Fibroblast of lung (primary cell): ENCODE measurements at regions not wholly inside any gene's neighbourhood (a gene's known extent, or its start where the extent isn't known, plus 50 kb on each side); places are given as distances from the start of the nearest gene placed in this dataset.

ENCODE experiments used
- EZH2 ChIP-seq: IDR thresholded peaks from 2 replicates; pipeline ENCODE4 v1.5.1; 2012; ENCODE audit warnings: low read length, control low read depth, mild to moderate bottlenecking; ENCODE audit errors: missing control alignments
- TF ChIP-seq, protein P1 (sequence below), 2 donors: IDR thresholded peaks in 1 of 2; conservative IDR thresholded peaks in 1 of 2; 1 replicate in 1 of 2; 2 replicates in 1 of 2; pipeline ENCODE4 v1.5.1; 2011 to 2012; ENCODE audit warnings: low read length in 2 of 2, control low read depth in 1 of 2, inconsistent platforms in 1 of 2, low read depth in 1 of 2, mild to moderate bottlenecking in 1 of 2

- TF ChIP-seq, protein P1, sequence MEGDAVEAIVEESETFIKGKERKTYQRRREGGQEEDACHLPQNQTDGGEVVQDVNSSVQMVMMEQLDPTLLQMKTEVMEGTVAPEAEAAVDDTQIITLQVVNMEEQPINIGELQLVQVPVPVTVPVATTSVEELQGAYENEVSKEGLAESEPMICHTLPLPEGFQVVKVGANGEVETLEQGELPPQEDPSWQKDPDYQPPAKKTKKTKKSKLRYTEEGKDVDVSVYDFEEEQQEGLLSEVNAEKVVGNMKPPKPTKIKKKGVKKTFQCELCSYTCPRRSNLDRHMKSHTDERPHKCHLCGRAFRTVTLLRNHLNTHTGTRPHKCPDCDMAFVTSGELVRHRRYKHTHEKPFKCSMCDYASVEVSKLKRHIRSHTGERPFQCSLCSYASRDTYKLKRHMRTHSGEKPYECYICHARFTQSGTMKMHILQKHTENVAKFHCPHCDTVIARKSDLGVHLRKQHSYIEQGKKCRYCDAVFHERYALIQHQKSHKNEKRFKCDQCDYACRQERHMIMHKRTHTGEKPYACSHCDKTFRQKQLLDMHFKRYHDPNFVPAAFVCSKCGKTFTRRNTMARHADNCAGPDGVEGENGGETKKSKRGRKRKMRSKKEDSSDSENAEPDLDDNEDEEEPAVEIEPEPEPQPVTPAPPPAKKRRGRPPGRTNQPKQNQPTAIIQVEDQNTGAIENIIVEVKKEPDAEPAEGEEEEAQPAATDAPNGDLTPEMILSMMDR (conservative IDR thresholded peaks at IDR 0.05 in 1 of 2, IDR thresholded peaks at IDR 0.05 in 1 of 2; ENCODE audit: low read depth in 1 of 2, low read length in 2 of 2): no peak
- no peak for TF ChIP-seq EZH2
Measured at GRCh38 chr1:83029050-83029449, 969.9 kb downstream of the TTLL7 start.
